Hepatocyte (in vitro differentiated cells): ENCODE measurements at regions not wholly inside any gene's neighbourhood (a gene's known extent, or its start where the extent isn't known, plus 50 kb on each side); places are given as distances from the start of the nearest gene placed in this dataset.

Experiments used
- DNase-seq: peaks from one replicate; pipeline ENCODE4 v3.0.0-alpha.2; 2016; ENCODE audit warnings: low spot score
- H2AFZ ChIP-seq: fragments of 200-600 bp; sonication (generic); 2 replicates; pipeline ENCODE4 v1.6.0; 2016; ENCODE audit warnings: antibody characterized with exemption, mild to moderate bottlenecking
- H3K27ac ChIP-seq: fragments of 200-600 bp; sonication (generic); 2 replicates; pipeline ENCODE4 v1.5.1; 2016; ENCODE audit warnings: mild to moderate bottlenecking
- H3K27me3 ChIP-seq: fragments of 200-600 bp; sonication (generic); 2 replicates; pipeline ENCODE4 v1.6.1; 2016
- H3K36me3 ChIP-seq: fragments of 200-600 bp; sonication (generic); replicated peaks from 2 replicates; pipeline ENCODE4 v1.5.1; 2016; ENCODE audit warnings: low read depth; ENCODE audit not compliant: insufficient read depth
- H3K4me1 ChIP-seq: fragments of 200-600 bp; sonication (generic); 2 replicates; pipeline ENCODE4 v1.5.1; 2016; ENCODE audit warnings: mild to moderate bottlenecking, moderate library complexity; ENCODE audit not compliant: insufficient read depth
- H3K4me2 ChIP-seq: fragments of 200-600 bp; sonication (generic); 2 replicates; pipeline ENCODE4 v1.6.0; 2016
- H3K4me3 ChIP-seq: fragments of 200-600 bp; sonication (generic); 2 replicates; pipeline ENCODE4 v1.5.1; 2016; ENCODE audit warnings: mild to moderate bottlenecking
- H3K79me2 ChIP-seq: fragments of 200-600 bp; sonication (generic); 2 replicates; pipeline ENCODE4 v1.6.0; 2017; ENCODE audit warnings: mild to moderate bottlenecking
- H3K9me2 ChIP-seq: fragments of 200-600 bp; sonication (generic); replicated peaks from 2 replicates; pipeline ENCODE4 v1.6.0; 2017; ENCODE audit warnings: mild to moderate bottlenecking; ENCODE audit not compliant: insufficient read depth
- H3K9me3 ChIP-seq: fragments of 200-600 bp; sonication (generic); 2 replicates; pipeline ENCODE4 v1.5.1; 2016; ENCODE audit warnings: low read depth, mild to moderate bottlenecking
- H4K20me1 ChIP-seq: fragments of 200-600 bp; sonication (generic); 2 replicates; pipeline ENCODE4 v1.6.0; 2016; ENCODE audit warnings: mild to moderate bottlenecking; ENCODE audit not compliant: insufficient read depth, poor library complexity, severe bottlenecking
- EZH2 ChIP-seq: fragments of 200-600 bp; sonication (generic); IDR thresholded peaks from 2 replicates; pipeline ENCODE4 v1.6.1; 2016; ENCODE audit warnings: antibody characterized with exemption, mild to moderate bottlenecking, borderline replicate concordance
- EZH2phosphoT487 ChIP-seq: fragments of 200-600 bp; sonication (generic); IDR thresholded peaks from one replicate; pipeline ENCODE4 v1.6.1; 2018; ENCODE audit warnings: antibody characterized with exemption, mild to moderate bottlenecking, low read depth, moderate library complexity; ENCODE audit not compliant: unreplicated experiment, severe bottlenecking
- WGBS: methylation state at CpG from one replicate; pipeline ENCODE4 v1.1.6; 2016; ENCODE audit warnings: low lambda C conversion rate; ENCODE audit errors: missing lambda C conversion rate; 5-methylcytosine and 5-hydroxymethylcytosine counted together
- TF ChIP-seq, protein P1 (sequence below): fragments of 200-600 bp; sonication (generic); IDR thresholded peaks from 2 replicates; pipeline ENCODE4 v1.5.1; 2016; ENCODE audit warnings: antibody characterized with exemption, mild to moderate bottlenecking; ENCODE audit not compliant: poor library complexity

DNA sequence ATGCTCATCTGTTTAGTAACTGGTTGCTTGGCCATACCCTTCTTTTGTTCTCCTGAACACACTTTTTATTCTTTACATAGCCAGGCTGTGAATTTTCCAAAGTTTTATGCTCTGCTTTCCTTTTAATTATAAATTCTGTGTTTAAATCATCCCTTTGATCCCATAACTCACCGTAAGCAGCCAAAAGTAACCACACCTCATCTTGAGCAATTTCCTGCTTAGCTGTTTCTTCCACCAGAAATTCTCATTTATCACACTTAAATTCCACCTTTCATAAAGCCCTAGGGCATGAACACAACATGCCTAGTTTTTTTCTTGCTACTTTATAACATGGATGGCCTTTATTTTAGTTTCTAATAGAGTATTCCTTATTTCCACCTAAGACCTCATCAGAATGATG, 510.7 kb downstream of the C12orf50 start:
- Histone ChIP-seq H3K4me1 (no peaks in the 10 kb centered on the region), H3K4me3 (no peak overlapping the region), H4K20me1 (no peaks in the 10 kb centered on the region), H3K9me3 (no peaks in the 10 kb centered on the region), H3K79me2 (no peaks in the 10 kb centered on the region), H3K27me3 (no peaks in the 10 kb centered on the region), H3K36me3 (no peaks in the 10 kb centered on the region), H3K27ac (no peak overlapping the region), H3K9me2 (no peaks in the 10 kb centered on the region), H2AFZ (no peak overlapping the region), H3K4me2 (no peak overlapping the region)
- 87% methylated on average over 1 of the region's 1 CpG for WGBS
- TF ChIP-seq EZH2phosphoT487, result no peak
- TF ChIP-seq, protein P1, sequence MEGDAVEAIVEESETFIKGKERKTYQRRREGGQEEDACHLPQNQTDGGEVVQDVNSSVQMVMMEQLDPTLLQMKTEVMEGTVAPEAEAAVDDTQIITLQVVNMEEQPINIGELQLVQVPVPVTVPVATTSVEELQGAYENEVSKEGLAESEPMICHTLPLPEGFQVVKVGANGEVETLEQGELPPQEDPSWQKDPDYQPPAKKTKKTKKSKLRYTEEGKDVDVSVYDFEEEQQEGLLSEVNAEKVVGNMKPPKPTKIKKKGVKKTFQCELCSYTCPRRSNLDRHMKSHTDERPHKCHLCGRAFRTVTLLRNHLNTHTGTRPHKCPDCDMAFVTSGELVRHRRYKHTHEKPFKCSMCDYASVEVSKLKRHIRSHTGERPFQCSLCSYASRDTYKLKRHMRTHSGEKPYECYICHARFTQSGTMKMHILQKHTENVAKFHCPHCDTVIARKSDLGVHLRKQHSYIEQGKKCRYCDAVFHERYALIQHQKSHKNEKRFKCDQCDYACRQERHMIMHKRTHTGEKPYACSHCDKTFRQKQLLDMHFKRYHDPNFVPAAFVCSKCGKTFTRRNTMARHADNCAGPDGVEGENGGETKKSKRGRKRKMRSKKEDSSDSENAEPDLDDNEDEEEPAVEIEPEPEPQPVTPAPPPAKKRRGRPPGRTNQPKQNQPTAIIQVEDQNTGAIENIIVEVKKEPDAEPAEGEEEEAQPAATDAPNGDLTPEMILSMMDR, result no peak
- TF ChIP-seq EZH2, result no peak
- DNase-seq, result no peak

DNA sequence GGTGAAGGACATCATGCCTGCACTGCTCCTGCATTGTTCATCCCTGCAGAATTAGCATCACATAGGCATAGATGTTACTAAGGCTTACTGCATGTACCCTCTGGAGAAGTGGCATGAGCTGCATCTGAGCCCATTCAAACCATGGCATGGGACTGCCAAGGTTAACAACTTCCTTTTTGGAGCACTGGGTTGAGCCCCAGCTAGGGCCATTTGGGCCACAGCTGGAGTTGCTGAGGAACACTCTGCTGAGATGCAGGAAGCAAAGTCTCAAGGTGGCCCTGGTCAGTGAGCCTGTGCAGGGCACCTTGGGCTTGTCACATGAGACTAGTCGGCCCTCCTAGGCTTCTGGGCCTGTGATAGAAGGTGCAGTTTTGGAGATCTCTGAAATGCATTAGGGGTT, 511.2 kb downstream of the C12orf50 start:
- Histone ChIP-seq H3K4me3 (no peak overlapping the region), H2AFZ (no peak overlapping the region), H3K4me2 (no peak overlapping the region), H3K4me1 (no peaks in the 10 kb centered on the region), H3K9me3 (no peaks in the 10 kb centered on the region), H3K36me3 (no peaks in the 10 kb centered on the region), H4K20me1 (no peaks in the 10 kb centered on the region), H3K27ac (no peak overlapping the region), H3K27me3 (no peaks in the 10 kb centered on the region), H3K79me2 (no peaks in the 10 kb centered on the region), H3K9me2 (no peaks in the 10 kb centered on the region)
- no peak for DNase-seq
- TF ChIP-seq EZH2 (no peak), EZH2phosphoT487 (no peak)
- TF ChIP-seq, protein P1, result no peak
- WGBS, result 93% methylated on average over 1 of the region's 1 CpG

DNA sequence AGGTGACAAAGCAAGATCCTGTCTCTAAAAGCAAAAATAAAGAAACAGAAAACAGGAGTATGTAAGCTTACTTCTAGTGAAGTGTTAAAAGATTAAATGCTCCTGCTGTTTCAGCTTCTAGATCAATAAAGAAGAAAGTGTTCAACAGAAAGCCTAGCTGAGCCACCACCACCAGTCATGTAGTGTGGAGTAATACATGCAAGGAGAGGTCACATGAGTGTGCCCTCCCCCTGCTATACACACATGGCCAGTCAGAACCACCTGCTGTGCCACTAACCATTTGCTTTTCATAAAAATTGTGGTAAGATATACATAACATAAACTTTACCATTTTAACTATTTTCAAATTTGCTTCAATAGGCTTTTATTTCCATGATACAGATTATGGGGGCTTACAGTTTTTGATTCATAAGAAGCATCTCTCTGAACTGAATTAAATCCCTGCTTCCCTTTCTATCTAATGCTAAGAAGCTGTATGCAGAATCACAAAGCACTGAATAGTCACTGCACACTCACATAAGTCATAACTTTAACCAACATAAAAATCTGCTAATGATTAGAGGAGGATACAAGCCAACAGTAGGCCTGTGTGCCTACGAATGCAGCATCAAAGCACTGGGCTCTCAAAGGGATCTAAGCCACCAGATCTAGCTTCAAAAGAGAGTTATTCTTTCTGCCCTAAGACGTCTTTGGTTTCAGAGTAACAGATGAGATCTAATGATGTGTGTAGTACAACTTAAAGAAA, 515.5 kb downstream of the C12orf50 start:
- no peaks in the 10 kb centered on the region for H3K36me3 ChIP-seq
- no peak overlapping the region for H3K4me2 ChIP-seq
- H3K79me2 ChIP-seq, result no peaks in the 10 kb centered on the region
- no peak overlapping the region for H3K27ac ChIP-seq
- H2AFZ ChIP-seq, result no peak overlapping the region
- no peaks in the 10 kb centered on the region for H3K27me3 ChIP-seq
- no peaks in the 10 kb centered on the region for H4K20me1 ChIP-seq
- DNase-seq, result no peak
- H3K4me3 ChIP-seq, result no peak overlapping the region
- TF ChIP-seq, protein P1, result no peak
- no peak for TF ChIP-seq EZH2
- no peak for TF ChIP-seq EZH2phosphoT487
- no peaks in the 10 kb centered on the region for H3K4me1 ChIP-seq
- no peaks in the 10 kb centered on the region for H3K9me2 ChIP-seq
- 67% methylated on average over 2 of the region's 2 CpGs for WGBS
- no peaks in the 10 kb centered on the region for H3K9me3 ChIP-seq
